GM18858 (cell line): ENCODE measurements at regions not wholly inside any gene's neighbourhood (a gene's known extent, or its start where the extent isn't known, plus 50 kb on each side); places are given as distances from the start of the nearest gene placed in this dataset.

Source experiments
- ATAC-seq: cut with Tn5 transposase; IDR thresholded peaks from one replicate; pipeline ENCODE4 v1.9.1; 2021; ENCODE audit not compliant: unreplicated experiment

GRCh38 chr5:129821477-129822131, 73.7 kb downstream of the MINAR2 start:
- no peak for ATAC-seq

DNA sequence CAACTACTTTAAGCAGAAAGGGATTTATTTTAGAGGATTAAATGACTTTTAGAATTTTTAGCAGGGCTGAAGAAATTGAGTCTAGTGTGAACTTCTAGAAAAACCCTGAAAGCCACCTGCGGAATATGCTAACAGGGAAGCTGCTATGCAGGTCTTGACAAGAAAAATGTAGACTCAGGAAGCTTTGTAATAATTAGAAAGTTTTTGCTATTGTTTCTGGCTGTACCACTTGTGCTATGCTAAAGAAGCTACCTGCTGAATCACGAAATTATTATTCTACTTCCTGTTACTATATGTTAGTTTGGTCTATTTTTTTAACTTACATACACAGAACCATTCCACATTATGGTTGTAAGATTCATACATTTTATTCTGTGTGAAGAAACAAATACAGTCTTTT, 74.0 kb upstream of the CHSY3 start:
- no peak for ATAC-seq

DNA sequence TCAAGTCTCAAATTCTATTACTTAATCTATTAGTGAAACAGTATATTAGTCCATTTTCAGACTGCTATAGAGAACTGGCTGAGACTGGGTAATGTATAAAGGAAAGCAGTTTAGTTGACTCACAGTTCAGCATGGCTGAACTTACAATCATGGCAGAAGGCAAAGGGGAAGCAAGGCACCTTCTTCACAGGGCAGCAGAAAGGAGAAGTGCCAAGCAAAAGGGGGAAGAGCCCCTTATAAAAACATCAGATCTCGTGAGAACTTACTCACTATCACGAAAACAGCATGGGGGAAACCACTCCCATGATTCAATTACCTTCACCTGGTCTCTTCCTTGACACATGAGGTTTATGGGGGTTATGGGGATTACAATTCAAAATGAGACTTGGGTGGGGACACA, 67.9 kb upstream of the CHSY3 start:
- no peak for ATAC-seq

GRCh38 chr5:129844764-129845163, 59.5 kb upstream of the CHSY3 start:
- no peak for ATAC-seq

DNA sequence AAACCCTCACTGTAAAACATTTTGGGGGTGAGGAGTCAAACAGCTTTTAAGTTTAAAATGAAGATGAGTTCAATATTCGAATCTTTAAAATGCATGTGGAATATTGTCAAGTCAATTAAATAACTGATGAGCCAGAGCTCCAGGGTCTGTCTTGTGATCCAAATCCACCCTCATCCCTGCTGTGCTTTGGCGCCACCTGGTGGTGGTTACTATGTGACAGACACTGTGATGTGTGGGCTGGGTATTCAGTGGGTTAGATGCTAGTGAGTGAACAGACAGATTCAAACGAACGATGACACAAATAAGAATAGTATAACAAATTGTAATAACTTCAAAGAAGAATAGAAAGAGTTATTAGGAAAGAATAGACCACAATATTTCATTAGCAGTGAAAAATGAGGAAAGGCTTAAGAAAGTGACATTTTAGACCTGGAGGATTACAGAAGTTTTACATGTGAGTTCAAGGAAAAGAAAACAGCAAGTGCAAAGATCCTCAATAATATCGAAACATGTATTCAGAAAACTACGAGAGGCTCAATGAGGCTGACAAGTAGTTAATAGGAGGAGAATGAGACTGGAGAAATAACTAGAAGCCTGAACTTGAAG, 51.4 kb upstream of the CHSY3 start:
- peak; percentile 99 for ATAC-seq

DNA sequence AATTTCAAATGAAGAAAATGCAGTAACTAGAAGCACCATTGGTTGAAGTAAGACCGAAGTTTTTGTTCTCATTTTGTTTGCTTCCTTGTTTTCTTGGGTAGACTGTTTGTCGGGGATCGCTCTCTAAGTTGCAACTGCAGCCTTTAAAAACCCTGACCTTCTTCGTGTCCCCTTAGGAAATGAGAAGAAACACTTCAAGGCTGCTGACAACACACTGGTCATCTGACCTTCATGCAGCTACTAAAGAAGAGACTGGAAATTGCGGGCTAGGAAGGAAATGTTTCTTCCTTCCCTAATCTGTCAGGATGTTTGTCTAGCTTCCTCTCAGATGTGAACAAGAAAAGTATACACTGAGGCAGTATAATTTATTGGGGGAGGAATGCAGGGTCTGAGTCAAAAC, 50.7 kb upstream of the CHSY3 start:
- no peak for ATAC-seq
